GM12864 (cell line): ENCODE measurements at regions not wholly inside any gene's neighbourhood (a gene's known extent, or its start where the extent isn't known, plus 50 kb on each side); places are given as distances from the start of the nearest gene placed in this dataset.

Experiments used
- DNase-seq: peaks from one replicate; pipeline ENCODE4 v3.0.0-alpha.2; 2011; ENCODE audit warnings: low read depth
- H3K4me3 ChIP-seq: 2 replicates; pipeline ENCODE4 v1.5.1; 2011; ENCODE audit warnings: mild to moderate bottlenecking, low read depth, low read length, control low read depth
- TF ChIP-seq, protein P1 (sequence below): IDR thresholded peaks from 2 replicates; pipeline ENCODE4 v1.5.1; 2011; ENCODE audit warnings: low read depth, mild to moderate bottlenecking, moderate library complexity, low read length, control low read depth, inconsistent platforms; ENCODE audit errors: missing control alignments

- H3K4me3 ChIP-seq, result no peak overlapping the region
- no peak for DNase-seq
- TF ChIP-seq, protein P1, sequence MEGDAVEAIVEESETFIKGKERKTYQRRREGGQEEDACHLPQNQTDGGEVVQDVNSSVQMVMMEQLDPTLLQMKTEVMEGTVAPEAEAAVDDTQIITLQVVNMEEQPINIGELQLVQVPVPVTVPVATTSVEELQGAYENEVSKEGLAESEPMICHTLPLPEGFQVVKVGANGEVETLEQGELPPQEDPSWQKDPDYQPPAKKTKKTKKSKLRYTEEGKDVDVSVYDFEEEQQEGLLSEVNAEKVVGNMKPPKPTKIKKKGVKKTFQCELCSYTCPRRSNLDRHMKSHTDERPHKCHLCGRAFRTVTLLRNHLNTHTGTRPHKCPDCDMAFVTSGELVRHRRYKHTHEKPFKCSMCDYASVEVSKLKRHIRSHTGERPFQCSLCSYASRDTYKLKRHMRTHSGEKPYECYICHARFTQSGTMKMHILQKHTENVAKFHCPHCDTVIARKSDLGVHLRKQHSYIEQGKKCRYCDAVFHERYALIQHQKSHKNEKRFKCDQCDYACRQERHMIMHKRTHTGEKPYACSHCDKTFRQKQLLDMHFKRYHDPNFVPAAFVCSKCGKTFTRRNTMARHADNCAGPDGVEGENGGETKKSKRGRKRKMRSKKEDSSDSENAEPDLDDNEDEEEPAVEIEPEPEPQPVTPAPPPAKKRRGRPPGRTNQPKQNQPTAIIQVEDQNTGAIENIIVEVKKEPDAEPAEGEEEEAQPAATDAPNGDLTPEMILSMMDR, result no peak
These were observed 112.1 kb downstream of the PHETA1 start for GRCh38 chr12:111256629-111257434.

GRCh38 chr12:111255261-111255660 lies 113.6 kb downstream of the PHETA1 start:
- H3K4me3 ChIP-seq, result no peak overlapping the region
- no peak for DNase-seq
- TF ChIP-seq, protein P1, result no peak

DNA sequence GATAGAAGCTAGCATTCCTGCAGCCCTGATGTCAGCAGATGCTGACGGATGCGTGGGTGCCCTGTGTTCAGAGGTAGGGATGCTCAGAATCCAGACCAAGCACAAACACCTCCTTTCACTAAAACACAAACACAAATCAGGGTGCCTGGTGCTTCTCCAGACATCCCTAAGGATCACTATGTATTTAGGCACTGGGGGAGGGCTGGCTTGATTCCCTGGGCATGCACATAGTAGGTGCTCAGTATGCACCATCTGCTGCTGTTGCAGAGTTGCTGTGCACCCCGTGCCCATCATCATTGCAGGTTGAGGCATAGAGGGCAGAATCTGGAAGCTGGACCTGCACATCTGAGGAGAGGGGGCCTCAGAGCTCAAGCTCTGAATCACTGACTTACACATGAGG lies 114.8 kb downstream of the PHETA1 start:
- no peak overlapping the region for H3K4me3 ChIP-seq
- TF ChIP-seq, protein P1, result no peak
- no peak for DNase-seq

DNA sequence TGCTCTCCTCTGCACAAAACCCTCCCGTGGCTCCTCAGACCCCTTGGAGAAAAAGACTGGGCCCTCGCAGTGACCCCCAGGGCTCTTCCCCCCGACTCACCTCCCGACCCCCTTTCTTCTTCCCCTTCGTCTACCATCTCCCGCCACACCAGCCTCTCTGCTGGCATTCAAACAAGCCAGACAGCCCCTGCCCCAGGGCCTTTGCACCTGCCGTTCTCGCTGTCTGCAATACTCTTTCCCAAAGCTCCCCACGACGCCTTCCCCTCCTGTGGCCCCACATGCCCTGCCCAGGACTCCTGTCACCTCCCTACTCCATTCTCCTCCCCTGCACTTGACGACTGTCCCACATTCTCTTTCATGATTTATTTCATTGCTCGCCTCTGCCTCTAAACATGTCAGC lies 115.7 kb downstream of the PHETA1 start:
- TF ChIP-seq, protein P1, result no peak
- no peak for DNase-seq
- no peak overlapping the region for H3K4me3 ChIP-seq

DNA sequence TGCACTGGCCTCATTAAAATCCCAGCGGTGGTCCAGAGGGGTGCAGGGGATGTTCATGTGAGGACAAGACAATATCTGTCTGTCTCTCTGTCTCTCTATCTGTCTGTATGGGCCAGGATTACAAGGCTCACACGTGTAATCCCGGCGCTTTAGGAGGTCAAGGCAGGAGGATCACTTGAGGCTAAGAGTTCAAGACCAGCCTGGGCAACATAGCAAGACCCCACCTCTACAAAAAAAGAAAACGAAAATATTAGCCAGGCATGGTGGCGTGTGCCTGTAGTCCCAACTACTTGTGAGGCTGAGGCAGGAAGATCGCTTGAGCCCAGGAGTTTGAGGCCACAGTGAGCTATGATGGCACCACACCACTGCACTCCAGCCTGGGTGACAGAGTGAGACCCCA lies 117.1 kb downstream of the PHETA1 start:
- TF ChIP-seq, protein P1, result no peak

DNA sequence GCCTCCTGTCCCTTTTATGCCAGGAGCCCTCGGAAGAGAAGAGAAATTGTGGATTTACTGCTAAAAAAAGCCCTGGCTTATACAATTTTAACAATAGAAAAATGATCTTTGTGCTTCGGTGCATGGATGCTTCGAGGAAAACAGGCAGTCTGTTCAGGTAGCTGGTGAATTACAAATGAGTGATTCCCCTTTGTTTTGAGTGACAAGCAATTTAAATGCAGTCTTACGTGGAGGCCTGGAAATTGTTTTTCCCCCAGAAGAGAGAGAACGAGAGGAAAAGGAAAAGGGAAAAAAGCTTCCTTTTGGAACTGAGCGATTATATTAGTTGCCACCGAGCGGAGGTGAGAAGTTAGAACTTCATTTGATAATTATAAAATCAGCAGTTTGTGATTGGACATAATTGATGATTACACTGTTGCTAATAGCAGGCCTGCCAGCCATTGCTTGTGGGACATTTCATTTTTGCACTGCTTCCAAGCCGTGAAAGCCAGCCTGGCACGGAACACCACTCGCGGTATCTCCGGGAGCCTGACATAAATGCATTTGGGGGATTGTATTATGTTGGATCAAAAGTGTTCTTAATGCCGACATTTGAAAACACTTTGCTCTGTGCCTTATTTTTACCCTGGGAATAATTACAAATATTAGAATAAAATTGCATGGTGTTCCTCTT lies 117.7 kb downstream of the PHETA1 start:
- TF ChIP-seq, protein P1, result no peak
- no peak for DNase-seq
- H3K4me3 ChIP-seq, result no peak overlapping the region

More for the DNA sequence above, 117.1 kb downstream of the PHETA1 start:
- H3K4me3 ChIP-seq, result no peak overlapping the region
- no peak for DNase-seq
